ENCODE measurements at regions not wholly inside any gene's neighbourhood (a gene's known extent, or its start where the extent isn't known, plus 50 kb on each side); places are given as distances from the start of the nearest gene placed in this dataset.

DNA sequence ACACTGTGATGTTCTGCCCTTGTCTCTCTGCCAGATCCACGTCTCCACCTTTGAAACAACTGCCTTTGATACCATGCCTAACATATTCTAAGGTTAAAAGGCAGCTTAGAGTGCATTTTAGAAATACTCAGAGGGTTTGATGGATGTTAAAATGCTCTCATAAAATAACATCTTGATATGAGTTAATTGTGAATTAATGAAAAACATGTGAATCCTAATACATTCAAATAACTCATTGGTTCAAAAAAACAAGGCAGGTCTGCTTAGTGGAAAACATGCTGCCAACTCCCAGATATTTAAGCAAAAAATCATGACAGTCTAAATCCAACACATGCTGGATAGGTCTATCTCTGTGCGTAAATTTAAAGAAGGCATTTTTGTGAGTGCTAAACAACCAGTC lies 291.8 kb downstream of the AHR start:
- TF ChIP-seq, protein P1, sequence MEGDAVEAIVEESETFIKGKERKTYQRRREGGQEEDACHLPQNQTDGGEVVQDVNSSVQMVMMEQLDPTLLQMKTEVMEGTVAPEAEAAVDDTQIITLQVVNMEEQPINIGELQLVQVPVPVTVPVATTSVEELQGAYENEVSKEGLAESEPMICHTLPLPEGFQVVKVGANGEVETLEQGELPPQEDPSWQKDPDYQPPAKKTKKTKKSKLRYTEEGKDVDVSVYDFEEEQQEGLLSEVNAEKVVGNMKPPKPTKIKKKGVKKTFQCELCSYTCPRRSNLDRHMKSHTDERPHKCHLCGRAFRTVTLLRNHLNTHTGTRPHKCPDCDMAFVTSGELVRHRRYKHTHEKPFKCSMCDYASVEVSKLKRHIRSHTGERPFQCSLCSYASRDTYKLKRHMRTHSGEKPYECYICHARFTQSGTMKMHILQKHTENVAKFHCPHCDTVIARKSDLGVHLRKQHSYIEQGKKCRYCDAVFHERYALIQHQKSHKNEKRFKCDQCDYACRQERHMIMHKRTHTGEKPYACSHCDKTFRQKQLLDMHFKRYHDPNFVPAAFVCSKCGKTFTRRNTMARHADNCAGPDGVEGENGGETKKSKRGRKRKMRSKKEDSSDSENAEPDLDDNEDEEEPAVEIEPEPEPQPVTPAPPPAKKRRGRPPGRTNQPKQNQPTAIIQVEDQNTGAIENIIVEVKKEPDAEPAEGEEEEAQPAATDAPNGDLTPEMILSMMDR (IDR thresholded peaks at IDR 0.05; ENCODE audit: insufficient read depth, low read depth, low read length): no peak
- no peak for TF ChIP-seq EZH2 (IDR thresholded peaks at IDR 0.05; ENCODE audit: insufficient read depth, low read length)

All from astrocyte (in vitro differentiated cells and primary cell).